Kidney (tissue), 13 donors: ENCODE measurements at regions not wholly inside any gene's neighbourhood (a gene's known extent, or its start where the extent isn't known, plus 50 kb on each side); places are given as distances from the start of the nearest gene placed in this dataset.
"Not testable (repeated sequence)": the region's sequence is repeated elsewhere in the genome, so short reads cannot be mapped to it uniquely, and the experiment has no call there.

ENCODE experiments used
- DNase-seq, 5 donors: peaks; one replicate each; pipeline ENCODE4 v3.0.0-alpha.2; 2013 to 2020
- FAIRE-seq: peaks from 2 replicates; lab custom pipeline; 2012; peaks lifted over from hg19 to GRCh38; lab: Jason Lieb, UNC
- H3K27ac ChIP-seq, 2 donors: one replicate each; pipeline ENCODE4 v1.7.0; 2013; ENCODE audit warnings: low read depth in 2 of 2, low read length in 2 of 2, inconsistent platforms in 1 of 2
- H3K27me3 ChIP-seq: one replicate; pipeline ENCODE4 v1.7.1; 2013; ENCODE audit warnings: low read length, inconsistent platforms; ENCODE audit not compliant: control insufficient read depth, insufficient read depth
- H3K36me3 ChIP-seq, 3 donors: one replicate each; pipeline versions ENCODE4 v1.7.0 to v1.7.1; 2013; ENCODE audit warnings: low read length in 3 of 3, control low read depth in 1 of 3, inconsistent platforms in 1 of 3; ENCODE audit not compliant: insufficient read depth in 3 of 3, control insufficient read depth in 2 of 3
- H3K4me1 ChIP-seq, 3 donors: one replicate each; pipeline versions ENCODE4 v1.7.0 to v1.7.1; 2013; ENCODE audit warnings: low read length in 3 of 3, inconsistent platforms in 1 of 3, low read depth in 1 of 3; ENCODE audit not compliant: control insufficient read depth in 2 of 3, insufficient read depth in 2 of 3
- H3K4me3 ChIP-seq, 3 donors: one replicate each; pipeline versions ENCODE4 v1.7.0 to v1.8.1; 2013; ENCODE audit warnings: low read length in 3 of 3, control low read depth in 1 of 3, inconsistent platforms in 1 of 3
- H3K9ac ChIP-seq, 3 donors: one replicate each; pipeline versions ENCODE4 v1.7.0 to v1.7.1; 2013; ENCODE audit warnings: low read length in 3 of 3, control low read depth in 1 of 3, inconsistent platforms in 1 of 3
- H3K9me3 ChIP-seq, 3 donors: one replicate each; pipeline versions ENCODE4 v1.7.0 to v1.7.1; 2013; ENCODE audit warnings: low read length in 3 of 3, control low read depth in 1 of 3, inconsistent platforms in 1 of 3; ENCODE audit not compliant: control insufficient read depth in 2 of 3, insufficient read depth in 1 of 3
- intact Hi-C: fragments of 100-400 bp; cut with DNase I; formaldehyde crosslinking; loops from one replicate; pipeline ENCODE4 v1.11.1; 2022
- TF ChIP-seq, protein P1 (sequence below): IDR thresholded peaks from 3 replicates; pipeline ENCODE4 v1.5.1; 2012; ENCODE audit warnings: mild to moderate bottlenecking, moderate library complexity, borderline replicate concordance; ENCODE audit not compliant: insufficient read depth; ENCODE audit errors: extremely low read depth
- donor health status: control.
- donor health status: control.
- donor health status: control.
- donor health status: control.
- donor health status: control.
- donor health status: DM: yes; HTN: yes; CAD: no.
- donor health status: Normal renal cell carcinoma (clear cell type).

DNA sequence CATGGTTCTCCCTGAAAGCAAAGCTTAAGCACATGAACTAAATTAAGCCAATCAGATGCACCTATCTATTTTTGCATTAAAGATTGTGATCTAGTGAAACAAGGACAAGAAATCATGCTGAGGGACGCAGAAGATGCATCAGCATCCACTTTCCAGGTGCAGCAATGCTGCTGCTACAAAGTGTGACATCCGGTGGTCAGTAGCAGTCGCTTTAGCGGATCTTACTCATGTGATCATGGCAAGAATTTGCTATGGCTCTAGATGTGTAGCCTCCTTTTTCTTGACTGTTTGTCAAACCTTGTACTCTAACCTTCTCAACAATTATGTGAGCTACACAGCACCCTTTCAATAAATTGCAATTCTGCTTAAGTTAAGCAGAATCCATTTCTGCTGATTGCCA lies 126.8 kb upstream of the SMLR1 start:
- intact Hi-C loops = no loop called here
- no peak overlapping the region for H3K27ac ChIP-seq
- no peaks in the 10 kb centered on the region for H3K4me1 ChIP-seq
- TF ChIP-seq, protein P1, sequence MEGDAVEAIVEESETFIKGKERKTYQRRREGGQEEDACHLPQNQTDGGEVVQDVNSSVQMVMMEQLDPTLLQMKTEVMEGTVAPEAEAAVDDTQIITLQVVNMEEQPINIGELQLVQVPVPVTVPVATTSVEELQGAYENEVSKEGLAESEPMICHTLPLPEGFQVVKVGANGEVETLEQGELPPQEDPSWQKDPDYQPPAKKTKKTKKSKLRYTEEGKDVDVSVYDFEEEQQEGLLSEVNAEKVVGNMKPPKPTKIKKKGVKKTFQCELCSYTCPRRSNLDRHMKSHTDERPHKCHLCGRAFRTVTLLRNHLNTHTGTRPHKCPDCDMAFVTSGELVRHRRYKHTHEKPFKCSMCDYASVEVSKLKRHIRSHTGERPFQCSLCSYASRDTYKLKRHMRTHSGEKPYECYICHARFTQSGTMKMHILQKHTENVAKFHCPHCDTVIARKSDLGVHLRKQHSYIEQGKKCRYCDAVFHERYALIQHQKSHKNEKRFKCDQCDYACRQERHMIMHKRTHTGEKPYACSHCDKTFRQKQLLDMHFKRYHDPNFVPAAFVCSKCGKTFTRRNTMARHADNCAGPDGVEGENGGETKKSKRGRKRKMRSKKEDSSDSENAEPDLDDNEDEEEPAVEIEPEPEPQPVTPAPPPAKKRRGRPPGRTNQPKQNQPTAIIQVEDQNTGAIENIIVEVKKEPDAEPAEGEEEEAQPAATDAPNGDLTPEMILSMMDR = no peak
- H3K9me3 ChIP-seq = no peaks in the 10 kb centered on the region
- H3K27me3 ChIP-seq = no peaks in the 10 kb centered on the region
- DNase-seq (no peak), FAIRE-seq (no peak)
- no peak overlapping the region for H3K4me3 ChIP-seq
- H3K36me3 ChIP-seq = no peaks in the 10 kb centered on the region
- H3K9ac ChIP-seq = no peak overlapping the region

DNA sequence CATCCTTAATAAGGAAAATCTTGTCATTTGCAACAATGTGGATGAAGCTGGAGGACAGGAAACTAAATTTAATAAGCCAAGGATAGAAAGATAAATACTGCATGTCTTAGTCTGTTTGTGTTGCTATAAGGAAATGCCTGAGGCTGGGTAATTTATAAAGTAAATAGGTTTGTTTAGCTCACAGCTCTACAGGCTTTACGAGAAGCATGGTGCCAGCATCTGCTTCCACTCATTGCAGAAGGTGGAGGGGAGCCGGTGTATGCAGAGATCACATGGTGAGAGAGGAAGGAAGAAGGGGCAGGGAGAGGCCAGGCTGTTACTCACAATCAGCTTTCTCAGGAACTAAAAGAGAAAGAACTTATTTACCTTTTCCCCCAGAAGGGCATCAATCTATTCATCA lies 118.9 kb upstream of the SMLR1 start:
- Histone ChIP-seq H3K27ac (no peak overlapping the region), H3K9ac (no peak overlapping the region), H3K9me3 (no peaks in the 10 kb centered on the region), H3K4me1 (no peaks in the 10 kb centered on the region), H3K36me3 (no peaks in the 10 kb centered on the region), H3K27me3 (no peaks in the 10 kb centered on the region), H3K4me3 (no peak overlapping the region)
- intact Hi-C loops = no loop called here
- TF ChIP-seq, protein P1 = no peak
- peak in 1 of 5 donors; percentile 47 for DNase-seq
- no peak for FAIRE-seq

DNA sequence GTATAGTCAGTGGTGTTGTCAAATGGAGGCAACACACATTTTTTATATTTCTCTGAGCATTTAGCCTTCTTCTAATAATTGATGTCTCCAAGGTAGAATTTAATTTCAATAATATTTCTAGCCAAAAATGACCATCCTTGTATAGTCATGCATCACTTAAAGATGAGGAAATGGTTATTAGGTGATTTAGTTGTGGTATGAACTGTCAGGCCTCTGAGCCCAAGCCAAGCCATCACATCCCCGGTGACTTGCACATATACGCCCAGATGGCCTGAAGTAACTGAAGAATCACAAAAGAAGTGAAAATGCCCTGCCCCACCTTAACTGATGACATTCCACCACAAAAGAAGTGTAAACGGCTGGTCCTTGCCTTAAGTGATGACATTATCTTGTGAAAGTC lies 115.6 kb upstream of the SMLR1 start:
- H3K27ac ChIP-seq, H3K4me3 ChIP-seq, H3K4me1 ChIP-seq, DNase-seq, H3K9ac ChIP-seq, H3K9me3 ChIP-seq, FAIRE-seq, H3K27me3 ChIP-seq, H3K36me3 ChIP-seq, intact Hi-C loops: not testable (repeated sequence)

DNA sequence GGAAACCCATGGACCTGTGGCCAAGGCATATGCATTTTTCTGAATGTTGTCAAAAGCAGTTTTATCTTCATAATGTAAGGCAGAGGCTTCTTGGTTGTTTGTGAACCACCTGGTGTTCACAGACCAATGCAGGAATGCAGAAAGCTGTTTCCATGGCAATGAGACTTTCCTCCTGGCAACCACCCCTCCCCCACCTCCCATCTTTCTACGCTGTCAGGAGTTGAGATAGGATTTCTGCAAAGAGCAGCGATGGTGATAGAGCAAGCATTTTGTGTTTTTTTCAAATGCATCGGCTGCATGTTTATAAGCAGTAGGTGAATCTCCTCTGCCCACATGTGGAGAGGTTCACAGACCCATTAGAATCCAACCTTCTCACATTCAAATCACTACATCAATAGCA lies 114.1 kb upstream of the SMLR1 start:
- Histone ChIP-seq H3K9ac (no peak overlapping the region), H3K27me3 (no peaks in the 10 kb centered on the region), H3K27ac (no peak overlapping the region), H3K36me3 (no peaks in the 10 kb centered on the region), H3K9me3 (no peaks in the 10 kb centered on the region), H3K4me1 (no peaks in the 10 kb centered on the region), H3K4me3 (no peak overlapping the region)
- DNase-seq (peak in 4 of 5 donors; percentile 61 to 72 (median 64)), FAIRE-seq (no peak)
- intact Hi-C loops = no loop called here
- TF ChIP-seq, protein P1 = no peak
